GM21423 (cell line): ENCODE measurements at regions not wholly inside any gene's neighbourhood (a gene's known extent, or its start where the extent isn't known, plus 50 kb on each side); places are given as distances from the start of the nearest gene placed in this dataset.
A peak's percentile ranks its signal among the peaks of the same experiment; 100 is the strongest.

ENCODE experiments used
- ATAC-seq: cut with Tn5 transposase; IDR thresholded peaks from one replicate; pipeline ENCODE4 v1.9.1; 2021; ENCODE audit warnings: mild to moderate bottlenecking, moderate library complexity; ENCODE audit not compliant: unreplicated experiment

GRCh38 chr2:48250474-48250844 lies 64.0 kb upstream of the FOXN2 start:
- ATAC-seq = no peak

- peak; percentile 47 for ATAC-seq
Observed at GRCh38 chr2:48250943-48251342, 63.5 kb upstream of the FOXN2 start.

- no peak for ATAC-seq
Observed at GRCh38 chr2:48251437-48252148, 62.9 kb upstream of the FOXN2 start.

GRCh38 chr2:48253301-48253700 lies 61.2 kb upstream of the FOXN2 start:
- ATAC-seq = no peak

GRCh38 chr2:48254839-48255238 lies 59.6 kb upstream of the FOXN2 start:
- ATAC-seq = no peak

GRCh38 chr2:48257456-48257855 lies 57.0 kb upstream of the FOXN2 start:
- ATAC-seq = no peak

GRCh38 chr2:48258481-48259149 lies 55.9 kb upstream of the FOXN2 start:
- ATAC-seq = no peak

GRCh38 chr2:48259811-48260210 lies 54.7 kb upstream of the FOXN2 start:
- no peak for ATAC-seq

GRCh38 chr2:48264627-48265026 lies 49.9 kb upstream of the FOXN2 start:
- no peak for ATAC-seq
